ENCODE measurements at regions not wholly inside any gene's neighbourhood (a gene's known extent, or its start where the extent isn't known, plus 50 kb on each side); places are given as distances from the start of the nearest gene placed in this dataset.

GRCh38 chr1:191564275-191564674 lies 594.0 kb upstream of the RGS18 start:
- in situ Hi-C loops (cut with MboI; ENCODE audit: low sequenced_read_pairs), result no loop called here

GRCh38 chr1:191572479-191572878 lies 585.8 kb upstream of the RGS18 start:
- in situ Hi-C loops (cut with MboI; ENCODE audit: low sequenced_read_pairs), result no loop called here

GRCh38 chr1:191575180-191575579 lies 583.1 kb upstream of the RGS18 start:
- in situ Hi-C loops (cut with MboI; ENCODE audit: low sequenced_read_pairs), result no loop called here

GRCh38 chr1:191575746-191576145 lies 582.5 kb upstream of the RGS18 start:
- in situ Hi-C loops (cut with MboI; ENCODE audit: low sequenced_read_pairs), result no loop called here

GRCh38 chr1:191577213-191577612 lies 581.0 kb upstream of the RGS18 start:
- in situ Hi-C loops (cut with MboI; ENCODE audit: low sequenced_read_pairs), result no loop called here

- in situ Hi-C loops (cut with MboI; ENCODE audit: low sequenced_read_pairs), result no loop called here
These were observed 580.0 kb upstream of the RGS18 start for GRCh38 chr1:191578281-191578680.

- in situ Hi-C loops (cut with MboI; ENCODE audit: low sequenced_read_pairs), result no loop called here
These were observed 579.2 kb upstream of the RGS18 start for GRCh38 chr1:191579019-191579418.

GRCh38 chr1:191582169-191582568 lies 576.1 kb upstream of the RGS18 start:
- in situ Hi-C loops (cut with MboI; ENCODE audit: low sequenced_read_pairs), result no loop called here

GRCh38 chr1:191585095-191585494 lies 573.2 kb upstream of the RGS18 start:
- in situ Hi-C loops (cut with MboI; ENCODE audit: low sequenced_read_pairs), result no loop called here

- in situ Hi-C loops (cut with MboI; ENCODE audit: low sequenced_read_pairs), result no loop called here
These were observed 569.4 kb upstream of the RGS18 start for GRCh38 chr1:191588905-191589304.

GRCh38 chr1:191589536-191589935 lies 568.7 kb upstream of the RGS18 start:
- in situ Hi-C loops (cut with MboI; ENCODE audit: low sequenced_read_pairs), result no loop called here

GRCh38 chr1:191590578-191590977 lies 567.7 kb upstream of the RGS18 start:
- in situ Hi-C loops (cut with MboI; ENCODE audit: low sequenced_read_pairs), result no loop called here

GRCh38 chr1:191592039-191592438 lies 566.2 kb upstream of the RGS18 start:
- in situ Hi-C loops (cut with MboI; ENCODE audit: low sequenced_read_pairs), result no loop called here

- in situ Hi-C loops (cut with MboI; ENCODE audit: low sequenced_read_pairs), result no loop called here
These were observed 565.4 kb upstream of the RGS18 start for GRCh38 chr1:191592907-191593306.

GRCh38 chr1:191595170-191595569 lies 563.1 kb upstream of the RGS18 start:
- in situ Hi-C loops (cut with MboI; ENCODE audit: low sequenced_read_pairs), result no loop called here

GRCh38 chr1:191608367-191608766 lies 549.9 kb upstream of the RGS18 start:
- in situ Hi-C loops (cut with MboI; ENCODE audit: low sequenced_read_pairs), result no loop called here

GRCh38 chr1:191609305-191609704 lies 549.0 kb upstream of the RGS18 start:
- in situ Hi-C loops (cut with MboI; ENCODE audit: low sequenced_read_pairs), result no loop called here

GRCh38 chr1:191615101-191615821 lies 543.0 kb upstream of the RGS18 start:
- in situ Hi-C loops (cut with MboI; ENCODE audit: low sequenced_read_pairs), result no loop called here

- in situ Hi-C loops (cut with MboI; ENCODE audit: low sequenced_read_pairs), result no loop called here
These were observed 540.1 kb upstream of the RGS18 start for GRCh38 chr1:191618181-191618580.

GRCh38 chr1:191620883-191621282 lies 537.4 kb upstream of the RGS18 start:
- in situ Hi-C loops (cut with MboI; ENCODE audit: low sequenced_read_pairs), result no loop called here

- in situ Hi-C loops (cut with MboI; ENCODE audit: low sequenced_read_pairs), result no loop called here
These were observed 534.2 kb upstream of the RGS18 start for GRCh38 chr1:191624044-191624443.

GRCh38 chr1:191629836-191630235 lies 528.4 kb upstream of the RGS18 start:
- in situ Hi-C loops (cut with MboI; ENCODE audit: low sequenced_read_pairs), result no loop called here

Measured in HL-60/S4 (cell line).